ENCODE measurements at regions not wholly inside any gene's neighbourhood (a gene's known extent, or its start where the extent isn't known, plus 50 kb on each side); places are given as distances from the start of the nearest gene placed in this dataset.

DNA sequence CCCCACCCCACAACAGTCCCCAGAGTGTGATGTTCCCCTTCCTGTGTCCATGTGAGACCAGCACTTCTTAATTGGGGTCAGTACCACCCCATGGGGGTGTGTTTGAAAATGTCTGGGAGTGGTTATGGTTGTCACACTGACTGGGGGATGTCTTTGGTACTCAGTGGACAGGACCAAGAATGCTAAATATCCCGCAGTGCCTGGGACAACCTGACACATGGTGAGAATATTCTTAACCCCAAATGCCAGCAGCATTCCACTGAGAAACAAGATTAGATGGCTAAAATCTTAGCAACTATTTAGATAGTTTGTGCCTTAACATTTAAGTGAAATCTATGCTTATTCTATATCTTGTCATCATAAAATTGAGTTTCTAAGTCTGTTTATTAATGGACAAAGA, 177.5 kb upstream of the ZBED5 start:
- no peaks in the 10 kb centered on the region for H3K9me3 ChIP-seq
- DNase-seq (ENCODE audit: low spot score in 2 of 2): no peak
- no peak for TF ChIP-seq POLR2A (IDR thresholded peaks at IDR 0.05)
- TF ChIP-seq POLR2AphosphoS5 (IDR thresholded peaks at IDR 0.05): no peak
- TF ChIP-seq, protein P1, sequence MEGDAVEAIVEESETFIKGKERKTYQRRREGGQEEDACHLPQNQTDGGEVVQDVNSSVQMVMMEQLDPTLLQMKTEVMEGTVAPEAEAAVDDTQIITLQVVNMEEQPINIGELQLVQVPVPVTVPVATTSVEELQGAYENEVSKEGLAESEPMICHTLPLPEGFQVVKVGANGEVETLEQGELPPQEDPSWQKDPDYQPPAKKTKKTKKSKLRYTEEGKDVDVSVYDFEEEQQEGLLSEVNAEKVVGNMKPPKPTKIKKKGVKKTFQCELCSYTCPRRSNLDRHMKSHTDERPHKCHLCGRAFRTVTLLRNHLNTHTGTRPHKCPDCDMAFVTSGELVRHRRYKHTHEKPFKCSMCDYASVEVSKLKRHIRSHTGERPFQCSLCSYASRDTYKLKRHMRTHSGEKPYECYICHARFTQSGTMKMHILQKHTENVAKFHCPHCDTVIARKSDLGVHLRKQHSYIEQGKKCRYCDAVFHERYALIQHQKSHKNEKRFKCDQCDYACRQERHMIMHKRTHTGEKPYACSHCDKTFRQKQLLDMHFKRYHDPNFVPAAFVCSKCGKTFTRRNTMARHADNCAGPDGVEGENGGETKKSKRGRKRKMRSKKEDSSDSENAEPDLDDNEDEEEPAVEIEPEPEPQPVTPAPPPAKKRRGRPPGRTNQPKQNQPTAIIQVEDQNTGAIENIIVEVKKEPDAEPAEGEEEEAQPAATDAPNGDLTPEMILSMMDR (IDR thresholded peaks at IDR 0.05): no peak
- H3K27ac ChIP-seq: no peak overlapping the region
- intact Hi-C loops (cut with DNase I; ENCODE audit: low total_unique reads): loop anchor here (5.0 kb wide), 1 partner anchor 752 kb away; no protein-coding TSS in a partner anchor
- H3K4me1 ChIP-seq: no peaks in the 10 kb centered on the region
- H3K27me3 ChIP-seq: no peaks in the 10 kb centered on the region
- no peak overlapping the region for H3K4me3 ChIP-seq
- no peaks in the 10 kb centered on the region for H3K36me3 ChIP-seq

GRCh38 chr11:11034476-11034875, 176.6 kb upstream of the ZBED5 start:
- TF ChIP-seq POLR2AphosphoS5 (IDR thresholded peaks at IDR 0.05): no peak
- no peak for TF ChIP-seq POLR2A (IDR thresholded peaks at IDR 0.05)
- TF ChIP-seq, protein P1 (IDR thresholded peaks at IDR 0.05): no peak
- Histone ChIP-seq H3K4me1 (no peaks in the 10 kb centered on the region), H3K36me3 (no peaks in the 10 kb centered on the region), H3K27ac (no peak overlapping the region), H3K4me3 (no peak overlapping the region), H3K9me3 (no peaks in the 10 kb centered on the region), H3K27me3 (no peaks in the 10 kb centered on the region)
- DNase-seq (ENCODE audit: low spot score in 2 of 2): no peak
- intact Hi-C loops (cut with DNase I; ENCODE audit: low total_unique reads): no loop called here

DNA sequence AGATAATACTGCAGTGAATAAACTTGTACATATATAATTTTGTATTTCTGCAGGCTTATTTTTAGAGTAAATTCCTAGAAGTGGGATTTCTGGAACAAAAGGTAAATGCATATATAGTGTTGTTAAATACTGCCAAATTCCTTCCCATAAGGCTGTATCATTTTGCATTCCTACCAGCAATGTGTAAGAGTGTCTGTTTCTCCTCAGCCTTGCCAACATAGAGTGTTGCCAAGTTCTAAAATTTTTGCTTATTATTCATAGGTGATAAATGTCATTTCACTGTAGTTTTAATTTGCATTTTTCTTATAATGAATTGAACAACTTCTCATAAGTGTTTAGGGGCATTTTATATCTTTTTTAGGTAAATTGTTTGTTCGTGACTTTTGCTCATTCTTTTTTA, 174.2 kb upstream of the ZBED5 start:
- no peaks in the 10 kb centered on the region for H3K27me3 ChIP-seq
- no peaks in the 10 kb centered on the region for H3K9me3 ChIP-seq
- intact Hi-C loops (cut with DNase I; ENCODE audit: low total_unique reads): no loop called here
- no peaks in the 10 kb centered on the region for H3K4me1 ChIP-seq
- no peak overlapping the region for H3K27ac ChIP-seq
- no peak overlapping the region for H3K4me3 ChIP-seq
- H3K36me3 ChIP-seq: no peaks in the 10 kb centered on the region
- DNase-seq (ENCODE audit: low spot score in 2 of 2): no peak
- TF ChIP-seq, protein P1 (IDR thresholded peaks at IDR 0.05): no peak
- TF ChIP-seq POLR2A (IDR thresholded peaks at IDR 0.05): no peak
- TF ChIP-seq POLR2AphosphoS5 (IDR thresholded peaks at IDR 0.05): no peak

- no peak overlapping the region for H3K27ac ChIP-seq
- intact Hi-C loops (cut with DNase I; ENCODE audit: low total_unique reads): no loop called here
- H3K4me1 ChIP-seq: no peaks in the 10 kb centered on the region
- no peaks in the 10 kb centered on the region for H3K9me3 ChIP-seq
- H3K4me3 ChIP-seq: no peak overlapping the region
- H3K36me3 ChIP-seq: no peaks in the 10 kb centered on the region
- H3K27me3 ChIP-seq: no peaks in the 10 kb centered on the region
- TF ChIP-seq POLR2A (IDR thresholded peaks at IDR 0.05) (no peak), POLR2AphosphoS5 (IDR thresholded peaks at IDR 0.05) (no peak)
- no peak for DNase-seq (ENCODE audit: low spot score in 2 of 2)
These were observed 171.2 kb upstream of the ZBED5 start for GRCh38 chr11:11029027-11029426.

DNA sequence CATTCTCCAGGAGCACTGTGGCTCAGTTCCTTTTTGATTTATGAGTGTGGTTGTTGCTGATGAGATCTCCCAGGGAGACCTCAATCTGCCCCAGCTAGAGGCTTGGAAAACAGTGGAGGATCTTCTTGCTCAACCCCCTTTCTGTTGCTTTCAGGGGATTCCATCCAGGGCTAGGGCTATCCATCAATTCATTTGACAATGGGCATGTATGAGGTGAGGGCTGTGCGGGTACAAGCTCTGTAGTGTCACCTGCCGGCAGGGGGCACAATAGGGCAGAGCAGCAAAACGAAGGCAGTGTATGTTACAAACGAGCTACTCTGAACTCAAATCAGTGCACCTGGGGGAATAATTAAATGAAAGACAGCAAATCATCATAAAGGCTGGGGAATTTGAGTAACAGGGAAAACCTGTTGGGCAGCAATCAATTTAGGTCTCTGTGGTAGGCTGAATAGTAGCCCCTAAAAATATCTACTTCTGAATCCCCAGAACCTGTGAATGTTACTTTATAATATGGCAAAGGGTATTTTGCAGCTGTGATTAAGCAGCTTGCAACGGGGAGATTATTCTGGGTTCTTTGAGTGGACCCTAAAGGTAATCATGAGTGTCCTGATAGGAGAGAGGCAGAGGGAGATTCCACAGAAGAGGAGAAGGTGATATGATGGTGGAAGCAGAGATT, 170.3 kb upstream of the ZBED5 start:
- H3K9me3 ChIP-seq: no peaks in the 10 kb centered on the region
- H3K36me3 ChIP-seq: no peaks in the 10 kb centered on the region
- no peak overlapping the region for H3K4me3 ChIP-seq
- no peaks in the 10 kb centered on the region for H3K4me1 ChIP-seq
- H3K27ac ChIP-seq: no peak overlapping the region
- H3K27me3 ChIP-seq: no peaks in the 10 kb centered on the region
- no peak for TF ChIP-seq POLR2AphosphoS5 (IDR thresholded peaks at IDR 0.05)
- TF ChIP-seq, protein P1 (IDR thresholded peaks at IDR 0.05): peak; percentile 36 to 62 (median 49)
- intact Hi-C loops (cut with DNase I; ENCODE audit: low total_unique reads): no loop called here
- DNase-seq (ENCODE audit: low spot score in 2 of 2): peak; percentile 43 to 62
